CD14-positive monocyte (primary cell): ENCODE measurements at regions not wholly inside any gene's neighbourhood (a gene's known extent, or its start where the extent isn't known, plus 50 kb on each side); places are given as distances from the start of the nearest gene placed in this dataset.

Experiments used
- DNase-seq, 3 donors: peaks; one replicate each; pipeline ENCODE4 v3.0.0-alpha.2; 2011 to 2022
- H2AFZ ChIP-seq: 2 replicates; pipeline ENCODE4 v1.6.0; 2012; ENCODE audit warnings: mild to moderate bottlenecking, low read depth, low read length, inconsistent platforms; ENCODE audit not compliant: insufficient read depth, poor library complexity, severe bottlenecking
- H3K27ac ChIP-seq, 2 donors: 1 replicate in 1 of 2; 2 replicates in 1 of 2; pipeline ENCODE4 v1.5.1; 2012 to 2013; ENCODE audit warnings: low read length in 2 of 2, control low read depth in 1 of 2, inconsistent platforms in 1 of 2, low read depth in 1 of 2, mild to moderate bottlenecking in 1 of 2
- H3K27me3 ChIP-seq, 2 donors: one replicate each; pipeline versions ENCODE4 v1.6.0 to v1.6.1; 2011 to 2013; ENCODE audit warnings: low read length in 2 of 2; ENCODE audit not compliant: control insufficient read depth in 2 of 2, insufficient read depth in 2 of 2
- H3K36me3 ChIP-seq, 2 donors: replicated peaks in 1 of 2; 1 replicate in 1 of 2; 2 replicates in 1 of 2; pipeline versions ENCODE4 v1.5.1 to v1.6.1; 2012 to 2013; ENCODE audit warnings: low read length in 2 of 2, control low read depth in 1 of 2, inconsistent platforms in 1 of 2, mild to moderate bottlenecking in 1 of 2; ENCODE audit not compliant: insufficient read depth in 2 of 2, control insufficient read depth in 1 of 2
- H3K4me1 ChIP-seq, 2 donors: 1 replicate in 1 of 2; 2 replicates in 1 of 2; pipeline versions ENCODE4 v1.5.1 to v1.6.1; 2012 to 2013; ENCODE audit warnings: low read length in 2 of 2, control low read depth in 1 of 2, inconsistent platforms in 1 of 2, mild to moderate bottlenecking in 1 of 2, moderate library complexity in 1 of 2; ENCODE audit not compliant: insufficient read depth in 2 of 2, control insufficient read depth in 1 of 2
- H3K4me2 ChIP-seq: replicated peaks from 2 replicates; pipeline ENCODE3; 2012; ENCODE audit warnings: low read length, moderate library complexity, mild to moderate bottlenecking; ENCODE audit not compliant: poor library complexity, severe bottlenecking; ENCODE audit errors: extremely low read depth
- H3K4me3 ChIP-seq, 3 experiments: fragments of 200-600 bp in 1 of 3; sonication (generic) in 1 of 3; replicated peaks in 1 of 3; 1 replicate in 2 of 3; 2 replicates in 1 of 3; pipeline ENCODE4 v1.5.1; 2011 to 2013; ENCODE audit warnings: low read length in 3 of 3, mild to moderate bottlenecking in 3 of 3, control low read depth in 2 of 3, low read depth in 2 of 3, inconsistent platforms in 1 of 3, moderate library complexity in 1 of 3
- H3K79me2 ChIP-seq: 2 replicates; pipeline ENCODE4 v1.6.0; 2012; ENCODE audit warnings: mild to moderate bottlenecking, control low read depth, inconsistent platforms, low read length, moderate library complexity; ENCODE audit not compliant: insufficient read depth
- H3K9ac ChIP-seq: 2 replicates; pipeline ENCODE4 v1.6.0; 2017; ENCODE audit warnings: low read length, mild to moderate bottlenecking; ENCODE audit not compliant: insufficient read depth, poor library complexity, severe bottlenecking
- H3K9me3 ChIP-seq, 2 donors: replicated peaks in 1 of 2; 1 replicate in 1 of 2; 2 replicates in 1 of 2; pipeline versions ENCODE4 v1.5.1 to v1.6.1; 2012 to 2013; ENCODE audit warnings: low read length in 2 of 2, control low read depth in 1 of 2; ENCODE audit not compliant: control insufficient read depth in 1 of 2, insufficient read depth in 1 of 2
- H4K20me1 ChIP-seq: 2 replicates; pipeline ENCODE4 v1.6.0; 2012; ENCODE audit warnings: mild to moderate bottlenecking, low read length, control low read depth, moderate library complexity; ENCODE audit not compliant: insufficient read depth
- H3K27ac Mint-ChIP-seq, 7 donors: one replicate each; pipeline ENCODE4 v1.8.0; 2020; ENCODE audit warnings: mild to moderate bottlenecking in 7 of 7, mixed read lengths in 7 of 7, moderate library complexity in 6 of 7, inconsistent platforms in 2 of 7
- H3K27me3 Mint-ChIP-seq, 3 donors: one replicate each; pipeline ENCODE4 v1.8.0; 2021 to 2022; ENCODE audit warnings: low read depth in 3 of 3, mild to moderate bottlenecking in 3 of 3, mixed read lengths in 3 of 3, moderate library complexity in 3 of 3, inconsistent platforms in 1 of 3
- H3K36me3 Mint-ChIP-seq, 2 donors: one replicate each; pipeline ENCODE4 v1.8.0; 2020; ENCODE audit warnings: mixed read lengths in 2 of 2, inconsistent platforms in 1 of 2, mild to moderate bottlenecking in 1 of 2
- H3K4me1 Mint-ChIP-seq: one replicate; pipeline ENCODE4 v1.8.0; 2020; ENCODE audit warnings: mild to moderate bottlenecking, mixed read lengths
- H3K4me3 Mint-ChIP-seq, 2 donors: one replicate each; pipeline ENCODE4 v1.8.0; 2020; ENCODE audit warnings: mild to moderate bottlenecking in 2 of 2, mixed read lengths in 2 of 2, moderate library complexity in 1 of 2
- H3K9me3 Mint-ChIP-seq, 7 donors: one replicate each; pipeline ENCODE4 v1.8.0; 2020 to 2022; ENCODE audit warnings: mixed read lengths in 7 of 7, mild to moderate bottlenecking in 6 of 7, moderate library complexity in 6 of 7, inconsistent platforms in 2 of 7
- CTCF ChIP-seq: fragments of 200-600 bp; IDR thresholded peaks from one replicate; pipeline ENCODE4 v1.8.0; 2022; ENCODE audit warnings: antibody characterized with exemption, mild to moderate bottlenecking
- WGBS: methylation state at CpG from one replicate; pipeline ENCODE4 v1.1.5; 2013; ENCODE audit warnings: missing lambda C conversion rate; ENCODE audit not compliant: insufficient coverage; 5-methylcytosine and 5-hydroxymethylcytosine counted together
- intact Hi-C, 2 donors: fragments of 100-400 bp; cut with micrococcal nuclease; formaldehyde crosslinking; loops; one replicate each; pipeline versions ENCODE4 v1.15.0 to v1.15.1; 2023

- no peak overlapping the region for H3K9ac ChIP-seq
- H3K36me3 ChIP-seq, result no peaks in the 10 kb centered on the region
- no peaks in the 10 kb centered on the region for H3K27me3 Mint-ChIP-seq
- no peaks in the 10 kb centered on the region for H4K20me1 ChIP-seq
- no peaks in the 10 kb centered on the region for H3K79me2 ChIP-seq
- no peaks in the 10 kb centered on the region for H3K36me3 Mint-ChIP-seq
- DNase-seq, result no peak
- H3K9me3 ChIP-seq, result peaks cover 5 to 8% of the 10 kb centered on the region in 2 donors
- no peak overlapping the region for H3K4me3 Mint-ChIP-seq
- no peak for TF ChIP-seq CTCF
- intact Hi-C loops, result no loop called here
- WGBS, result no CpG with 5 or more reads among the region's 1 CpG
- H3K27ac Mint-ChIP-seq, result no peak overlapping the region
- peaks cover 0 to 11% (median 4%) of the 10 kb centered on the region in 7 donors for H3K9me3 Mint-ChIP-seq
- no peak overlapping the region for H2AFZ ChIP-seq
- no peak overlapping the region for H3K4me3 ChIP-seq
- no peaks in the 10 kb centered on the region for H3K27me3 ChIP-seq
- no peak overlapping the region for H3K4me2 ChIP-seq
- H3K4me1 Mint-ChIP-seq, result no peaks in the 10 kb centered on the region
- no peaks in the 10 kb centered on the region for H3K4me1 ChIP-seq
- no peak overlapping the region for H3K27ac ChIP-seq
These were observed 375.5 kb upstream of the KLHL1 start for GRCh38 chr13:70483599-70484276.

DNA sequence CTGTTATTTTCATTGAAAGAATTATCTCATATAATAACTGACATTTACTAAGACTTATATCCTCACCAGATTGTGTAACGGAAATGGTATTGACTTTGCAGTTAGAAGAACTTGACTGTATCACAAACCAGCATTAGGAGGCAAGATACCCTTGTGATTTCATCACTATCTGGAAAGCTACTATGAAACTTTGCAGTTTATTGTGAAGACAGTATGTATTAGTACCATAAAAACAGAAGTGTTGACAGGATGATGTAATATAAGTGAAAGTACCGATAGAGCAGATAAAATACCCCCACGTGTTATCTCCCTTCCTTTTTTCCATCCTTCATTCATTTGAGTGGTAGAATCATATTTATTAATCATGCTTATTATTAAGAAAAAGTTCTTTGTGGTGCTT is 365.7 kb upstream of the KLHL1 start:
- no peak overlapping the region for H3K4me2 ChIP-seq
- H3K27ac ChIP-seq, result no peak overlapping the region
- Mint-ChIP-seq H3K27me3 (no peaks in the 10 kb centered on the region), H3K9me3 (peaks cover 0 to 16% (median 6%) of the 10 kb centered on the region in 7 donors), H3K36me3 (no peaks in the 10 kb centered on the region), H3K4me3 (no peak overlapping the region), H3K27ac (no peak overlapping the region), H3K4me1 (no peaks in the 10 kb centered on the region)
- no CpG with 5 or more reads among the region's 3 CpGs for WGBS
- H3K9me3 ChIP-seq, result peaks cover 6 to 20% of the 10 kb centered on the region in 2 donors
- no peak for TF ChIP-seq CTCF
- H3K4me3 ChIP-seq, result no peak overlapping the region
- no peaks in the 10 kb centered on the region for H3K36me3 ChIP-seq
- intact Hi-C loops, result no loop called here
- DNase-seq, result no peak
- no peaks in the 10 kb centered on the region for H4K20me1 ChIP-seq
- no peaks in the 10 kb centered on the region for H3K79me2 ChIP-seq
- H3K9ac ChIP-seq, result no peak overlapping the region
- H3K4me1 ChIP-seq, result no peaks in the 10 kb centered on the region
- H2AFZ ChIP-seq, result no peak overlapping the region
- no peaks in the 10 kb centered on the region for H3K27me3 ChIP-seq
